ENCODE measurements at regions not wholly inside any gene's neighbourhood (a gene's known extent, or its start where the extent isn't known, plus 50 kb on each side); places are given as distances from the start of the nearest gene placed in this dataset.

DNA sequence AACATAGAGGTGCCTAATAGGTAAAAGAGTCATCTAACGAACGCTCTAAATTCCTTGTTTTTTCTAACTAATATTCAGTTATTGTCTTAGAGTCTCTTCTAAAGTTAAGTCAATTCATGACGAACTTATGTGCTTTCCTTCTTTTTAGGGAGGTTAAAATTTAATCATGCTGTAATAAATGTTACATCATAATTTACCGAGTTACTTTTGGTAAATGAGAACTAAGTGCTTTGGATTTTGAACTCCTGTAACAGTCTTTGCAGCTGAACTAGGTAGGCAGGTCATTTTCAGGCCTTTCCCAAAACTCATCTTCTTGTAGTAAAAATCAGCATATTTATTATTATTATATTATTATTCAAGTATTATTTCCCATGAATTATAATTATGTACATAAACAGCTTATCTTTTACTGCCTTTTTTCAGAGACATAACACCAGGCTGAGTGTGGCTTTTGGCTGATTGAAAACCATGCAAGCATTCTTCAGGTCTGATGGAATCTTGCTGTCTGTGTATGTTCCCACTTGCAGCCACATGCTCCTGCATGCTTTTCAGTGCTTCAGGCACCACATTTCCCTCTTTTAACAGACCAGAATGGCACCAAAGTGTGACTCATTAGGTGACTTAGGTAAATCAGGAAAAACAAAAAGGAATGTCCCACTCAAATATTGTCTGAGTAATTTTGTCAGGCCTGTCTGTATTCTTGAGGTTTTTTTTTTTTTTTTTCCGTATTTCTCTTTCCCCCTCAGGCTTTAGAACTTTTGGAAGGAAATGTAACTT lies 81.0 kb upstream of the CD55 start:
- TF ChIP-seq, protein P1, sequence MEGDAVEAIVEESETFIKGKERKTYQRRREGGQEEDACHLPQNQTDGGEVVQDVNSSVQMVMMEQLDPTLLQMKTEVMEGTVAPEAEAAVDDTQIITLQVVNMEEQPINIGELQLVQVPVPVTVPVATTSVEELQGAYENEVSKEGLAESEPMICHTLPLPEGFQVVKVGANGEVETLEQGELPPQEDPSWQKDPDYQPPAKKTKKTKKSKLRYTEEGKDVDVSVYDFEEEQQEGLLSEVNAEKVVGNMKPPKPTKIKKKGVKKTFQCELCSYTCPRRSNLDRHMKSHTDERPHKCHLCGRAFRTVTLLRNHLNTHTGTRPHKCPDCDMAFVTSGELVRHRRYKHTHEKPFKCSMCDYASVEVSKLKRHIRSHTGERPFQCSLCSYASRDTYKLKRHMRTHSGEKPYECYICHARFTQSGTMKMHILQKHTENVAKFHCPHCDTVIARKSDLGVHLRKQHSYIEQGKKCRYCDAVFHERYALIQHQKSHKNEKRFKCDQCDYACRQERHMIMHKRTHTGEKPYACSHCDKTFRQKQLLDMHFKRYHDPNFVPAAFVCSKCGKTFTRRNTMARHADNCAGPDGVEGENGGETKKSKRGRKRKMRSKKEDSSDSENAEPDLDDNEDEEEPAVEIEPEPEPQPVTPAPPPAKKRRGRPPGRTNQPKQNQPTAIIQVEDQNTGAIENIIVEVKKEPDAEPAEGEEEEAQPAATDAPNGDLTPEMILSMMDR (IDR thresholded peaks at IDR 0.05), result no peak
- no peak for TF ChIP-seq POLR2A (IDR thresholded peaks at IDR 0.05)
